Endodermal cell (in vitro differentiated cells): ENCODE measurements at regions not wholly inside any gene's neighbourhood (a gene's known extent, or its start where the extent isn't known, plus 50 kb on each side); places are given as distances from the start of the nearest gene placed in this dataset.
A peak's percentile ranks its signal among the peaks of the same experiment; 100 is the strongest.

Source experiments
- DNase-seq: peaks from one replicate; pipeline ENCODE4 v3.0.0-alpha.2; 2017
- H3K27ac ChIP-seq: 2 replicates; pipeline ENCODE4 v1.5.1; 2013; ENCODE audit warnings: mild to moderate bottlenecking, low read depth, low read length, moderate library complexity
- H3K27me3 ChIP-seq: 2 replicates; pipeline ENCODE4 v1.6.1; 2013; ENCODE audit warnings: mild to moderate bottlenecking, low read length, moderate library complexity; ENCODE audit not compliant: insufficient read depth, control insufficient read depth, poor library complexity, severe bottlenecking
- H3K36me3 ChIP-seq: 2 replicates; pipeline ENCODE4 v1.7.0; 2013; ENCODE audit warnings: mild to moderate bottlenecking, low read length, moderate library complexity; ENCODE audit not compliant: control insufficient read depth, insufficient read depth
- H3K4me1 ChIP-seq: one replicate; pipeline ENCODE4 v1.7.0; 2013; ENCODE audit warnings: low read length; ENCODE audit not compliant: control insufficient read depth, insufficient read depth
- H3K4me3 ChIP-seq: 2 replicates; pipeline ENCODE4 v1.5.1; 2013; ENCODE audit warnings: mild to moderate bottlenecking, low read length, moderate library complexity
- H3K9ac ChIP-seq: 2 replicates; pipeline ENCODE4 v1.6.1; 2013; ENCODE audit warnings: mild to moderate bottlenecking, low read length, moderate library complexity; ENCODE audit not compliant: poor library complexity, severe bottlenecking; ENCODE audit errors: extremely low read depth
- H3K9me3 ChIP-seq: 2 replicates; pipeline ENCODE4 v1.6.1; 2013; ENCODE audit warnings: mild to moderate bottlenecking, low read length, moderate library complexity; ENCODE audit not compliant: control insufficient read depth
- H3K27ac Mint-ChIP-seq: 2 replicates; pipeline ENCODE4 v1.8.0; 2020; ENCODE audit warnings: mixed read lengths
- H3K27me3 Mint-ChIP-seq: 2 replicates; pipeline ENCODE4 v1.8.0; 2021; ENCODE audit warnings: mild to moderate bottlenecking, mixed read lengths; ENCODE audit not compliant: insufficient read depth
- H3K36me3 Mint-ChIP-seq: 2 replicates; pipeline ENCODE4 v1.8.0; 2020; ENCODE audit warnings: low read depth, mixed read lengths
- H3K4me1 Mint-ChIP-seq: 2 replicates; pipeline ENCODE4 v1.8.0; 2020; ENCODE audit warnings: mixed read lengths
- H3K4me3 Mint-ChIP-seq: 2 replicates; pipeline ENCODE4 v1.8.0; 2020; ENCODE audit warnings: mild to moderate bottlenecking, moderate library complexity, mixed read lengths
- H3K9me3 Mint-ChIP-seq: 2 replicates; pipeline ENCODE4 v1.8.0; 2020; ENCODE audit warnings: mild to moderate bottlenecking, mixed read lengths
- CTCF ChIP-seq: fragments of 200-600 bp; sonication (generic); conservative IDR thresholded peaks from 2 replicates; pipeline ENCODE4 v1.5.0; 2021; ENCODE audit warnings: antibody characterized with exemption, mild to moderate bottlenecking
- whole genome bisulfite sequencing, 2 experiments: methylation state at CpG; one replicate each; pipeline versions ENCODE4 v1.1.5 to v1.1.7; 2013; ENCODE audit warnings: missing lambda C conversion rate in 2 of 2, mixed read lengths in 1 of 2; ENCODE audit not compliant: insufficient coverage in 1 of 2, insufficient read length in 1 of 2; 5-methylcytosine and 5-hydroxymethylcytosine counted together

- Histone ChIP-seq H3K27me3 (no peaks in the 10 kb centered on the region), H3K27ac (no peak overlapping the region), H3K36me3 (no peaks in the 10 kb centered on the region), H3K9me3 (no peaks in the 10 kb centered on the region), H3K9ac (no peak overlapping the region), H3K4me1 (no peaks in the 10 kb centered on the region), H3K4me3 (no peak overlapping the region)
- H3K27ac Mint-ChIP-seq: no peak overlapping the region
- H3K4me1 Mint-ChIP-seq: peaks cover 3% of the 10 kb centered on the region
- H3K27me3 Mint-ChIP-seq: no peaks in the 10 kb centered on the region
- no peak for DNase-seq
- H3K9me3 Mint-ChIP-seq: no peaks in the 10 kb centered on the region
- H3K4me3 Mint-ChIP-seq: no peak overlapping the region
- no peak for TF ChIP-seq CTCF
- no peaks in the 10 kb centered on the region for H3K36me3 Mint-ChIP-seq
- WGBS, 2 experiments: 92 to 97% methylated on average over 3 of the region's 3 CpGs
Measured at GRCh38 chr6:24004062-24004461, 122.0 kb upstream of the NRSN1 start.

- Mint-ChIP-seq H3K4me1 (peaks cover 3% of the 10 kb centered on the region), H3K27me3 (no peaks in the 10 kb centered on the region), H3K9me3 (no peaks in the 10 kb centered on the region), H3K36me3 (no peaks in the 10 kb centered on the region), H3K27ac (no peak overlapping the region), H3K4me3 (no peak overlapping the region)
- peak; percentile 12 for TF ChIP-seq CTCF
- no peaks in the 10 kb centered on the region for H3K27me3 ChIP-seq
- H3K27ac ChIP-seq: no peak overlapping the region
- no peaks in the 10 kb centered on the region for H3K36me3 ChIP-seq
- no peak overlapping the region for H3K9ac ChIP-seq
- WGBS, 2 experiments: 88 to 100% methylated on average over 1 of the region's 1 CpG
- H3K4me1 ChIP-seq: peaks cover 4% of the 10 kb centered on the region
- DNase-seq: no peak
- H3K9me3 ChIP-seq: no peaks in the 10 kb centered on the region
- H3K4me3 ChIP-seq: no peak overlapping the region
Measured at GRCh38 chr6:24004659-24005058, 121.4 kb upstream of the NRSN1 start.

GRCh38 chr6:24006254-24006653, 119.8 kb upstream of the NRSN1 start:
- no peak for DNase-seq
- no peak overlapping the region for H3K9ac ChIP-seq
- no peak overlapping the region for H3K27ac ChIP-seq
- no peak overlapping the region for H3K4me3 ChIP-seq
- H3K9me3 Mint-ChIP-seq: peaks cover 5% of the 10 kb centered on the region
- H3K9me3 ChIP-seq: no peaks in the 10 kb centered on the region
- no peaks in the 10 kb centered on the region for H3K36me3 ChIP-seq
- H3K4me3 Mint-ChIP-seq: no peak overlapping the region
- H3K4me1 ChIP-seq: peaks cover 4% of the 10 kb centered on the region
- peaks cover 3% of the 10 kb centered on the region for H3K4me1 Mint-ChIP-seq
- H3K27me3 Mint-ChIP-seq: no peaks in the 10 kb centered on the region
- no peak for TF ChIP-seq CTCF
- no peaks in the 10 kb centered on the region for H3K36me3 Mint-ChIP-seq
- no peak overlapping the region for H3K27ac Mint-ChIP-seq
- no peaks in the 10 kb centered on the region for H3K27me3 ChIP-seq
